AG04449 (cell line): ENCODE measurements at regions not wholly inside any gene's neighbourhood (a gene's known extent, or its start where the extent isn't known, plus 50 kb on each side); places are given as distances from the start of the nearest gene placed in this dataset.

Experiments used
- CTCF ChIA-PET: fragments of 350-600 bp; formaldehyde crosslinking; extraction: SDS; loops from one replicate; lab custom pipeline; 2021; ENCODE audit warnings: antibody characterized with exemption; lab: Yijun Ruan, JAX
- POLR2A ChIA-PET: fragments of 400-600, 350-600 bp; formaldehyde crosslinking; extraction: SDS; loops from one replicate; lab custom pipeline; 2020; ENCODE audit warnings: antibody characterized with exemption, inconsistent platforms; lab: Yijun Ruan, JAX
- DNase-seq: peaks from one replicate; pipeline ENCODE4 v3.0.0-alpha.2; 2010; ENCODE audit warnings: low read depth, low spot score
- H3K4me3 ChIP-seq: 2 replicates; pipeline ENCODE4 v1.5.1; 2011; ENCODE audit warnings: low read depth, mild to moderate bottlenecking, control low read depth, low read length
- CTCF ChIP-seq: IDR thresholded peaks from one replicate; pipeline ENCODE4 v1.5.1; 2011; ENCODE audit warnings: mild to moderate bottlenecking, moderate library complexity, low read length, control low read depth, inconsistent platforms; ENCODE audit not compliant: insufficient read depth; ENCODE audit errors: missing control alignments

- no peak for TF ChIP-seq CTCF
- ChIA-PET POLR2A (no interaction called here), CTCF (no interaction called here)
- DNase-seq, result no peak
- no peak overlapping the region for H3K4me3 ChIP-seq
Observed at GRCh38 chr1:83637586-83637985, 361.3 kb downstream of the TTLL7 start.

GRCh38 chr1:83637009-83637408 lies 361.9 kb downstream of the TTLL7 start:
- no peak for DNase-seq
- TF ChIP-seq CTCF, result no peak
- CTCF ChIA-PET, result no interaction called here
- POLR2A ChIA-PET, result no interaction called here
- H3K4me3 ChIP-seq, result no peak overlapping the region

GRCh38 chr1:83632906-83633305 lies 366.0 kb downstream of the TTLL7 start:
- TF ChIP-seq CTCF, result no peak
- ChIA-PET POLR2A (no interaction called here), CTCF (no interaction called here)
- no peak for DNase-seq
- H3K4me3 ChIP-seq, result no peak overlapping the region

- TF ChIP-seq CTCF, result no peak
- CTCF ChIA-PET, result no interaction called here
- POLR2A ChIA-PET, result no interaction called here
Observed at GRCh38 chr1:83631851-83632250, 367.1 kb downstream of the TTLL7 start.

GRCh38 chr1:83627045-83627444 lies 371.9 kb downstream of the TTLL7 start:
- TF ChIP-seq CTCF, result no peak
- no peak overlapping the region for H3K4me3 ChIP-seq
- ChIA-PET CTCF (no interaction called here), POLR2A (no interaction called here)
- no peak for DNase-seq

More at GRCh38 chr1:83631851-83632250, 367.1 kb downstream of the TTLL7 start:
- H3K4me3 ChIP-seq, result no peak overlapping the region
- no peak for DNase-seq

GRCh38 chr1:83626603-83627002 lies 372.3 kb downstream of the TTLL7 start:
- no peak for TF ChIP-seq CTCF
- ChIA-PET POLR2A (no interaction called here), CTCF (interaction anchor here (0.6 kb wide), 1 partner anchor 44 kb away, joined by 3 read pairs; no protein-coding TSS in a partner anchor)
- DNase-seq, result no peak
- H3K4me3 ChIP-seq, result no peak overlapping the region
